Head of caudate nucleus (tissue), 42 donors: ENCODE measurements at regions not wholly inside any gene's neighbourhood (a gene's known extent, or its start where the extent isn't known, plus 50 kb on each side); places are given as distances from the start of the nearest gene placed in this dataset.

ENCODE experiments used
- DNase-seq, 42 donors: peaks; one replicate each; pipeline versions ENCODE4 v3.0.0 to v3.0.0-alpha.2; 2020 to 2021; ENCODE audit warnings: mixed read lengths in 7 of 42
- intact Hi-C: fragments of 100-400 bp; cut with DNase I; formaldehyde crosslinking; loops from one replicate; pipeline ENCODE4 v1.15.0; 2022

DNA sequence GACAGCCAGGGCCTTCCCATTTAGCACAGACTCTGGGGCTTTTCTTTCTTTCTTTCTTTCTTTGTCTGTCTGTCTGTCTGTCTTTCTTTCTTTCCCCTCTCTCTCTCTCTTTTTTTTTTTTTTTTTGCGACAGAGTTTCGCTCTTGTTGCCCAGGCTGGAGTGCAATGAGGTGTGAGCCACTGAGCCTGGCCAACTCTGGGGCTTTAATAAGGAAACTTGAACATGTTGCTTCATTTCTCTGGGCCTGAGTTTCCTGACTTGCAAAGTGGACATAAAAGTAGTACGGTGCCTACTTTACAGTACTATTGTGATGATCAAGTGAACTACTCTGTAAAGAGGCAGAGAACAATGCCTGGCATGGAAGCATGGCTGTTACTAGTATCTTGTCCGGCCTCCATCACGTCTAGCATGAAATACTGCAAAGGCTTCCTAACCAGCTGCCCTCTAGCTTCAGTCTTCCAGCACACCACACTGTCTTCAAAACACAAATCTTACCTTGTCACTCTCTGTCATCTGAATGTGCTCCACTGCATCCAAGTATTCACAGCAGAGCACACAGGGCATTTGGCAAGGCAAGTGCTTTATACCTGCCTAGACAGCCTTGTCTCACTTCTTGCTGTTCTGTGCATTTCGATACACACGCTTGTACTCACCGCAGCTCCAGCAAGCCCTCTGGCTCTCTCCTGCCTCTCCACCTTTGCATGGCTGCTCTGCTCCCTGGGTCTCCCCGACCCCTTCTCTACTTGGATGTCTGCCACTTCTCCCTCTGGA, 96.7 kb downstream of the IRF2BPL start:
- intact Hi-C loops, result no loop called here
- no peak for DNase-seq

DNA sequence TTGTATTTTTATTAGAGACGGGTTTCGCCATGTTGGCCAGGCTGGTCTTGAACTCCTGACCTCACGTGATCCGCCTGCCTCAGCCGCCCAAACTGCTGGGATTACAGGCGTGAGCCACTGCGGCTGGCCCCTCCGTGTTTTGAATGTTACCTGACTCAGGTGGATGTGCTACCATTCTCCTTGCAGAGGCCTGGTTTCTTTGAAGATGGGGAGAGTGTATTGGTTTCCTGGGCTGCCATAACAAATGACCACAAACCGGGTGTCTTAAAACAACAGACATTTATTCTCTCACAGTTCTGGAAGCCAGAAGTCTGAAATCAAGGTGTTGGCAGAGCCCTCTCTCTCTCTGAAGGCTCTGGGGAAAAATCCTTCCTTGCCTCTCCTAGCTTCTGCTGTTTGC, 98.0 kb downstream of the IRF2BPL start:
- intact Hi-C loops, result no loop called here
- no peak for DNase-seq

DNA sequence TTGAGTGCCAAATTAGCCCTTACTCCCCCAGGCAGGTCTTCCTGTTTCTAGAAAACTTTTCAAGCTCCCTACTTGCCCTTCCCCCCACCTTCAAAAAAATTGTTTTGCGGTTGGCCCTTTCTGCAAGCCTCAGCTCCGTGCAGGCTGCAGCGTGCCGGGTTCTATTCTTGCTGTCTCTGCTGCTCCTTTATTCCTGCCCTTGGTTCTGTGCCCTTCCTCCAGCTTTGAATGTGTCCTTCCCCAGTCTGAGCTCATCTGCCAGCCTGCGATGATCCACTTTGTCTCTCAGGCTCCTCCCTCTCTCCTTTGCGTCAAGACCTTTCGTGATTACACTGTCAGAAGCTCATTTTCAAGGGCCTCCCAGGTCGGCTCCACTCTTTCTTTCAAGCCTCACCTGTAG, 98.6 kb downstream of the IRF2BPL start:
- intact Hi-C loops, result no loop called here
- peak in 8 of 42 donors; percentile 18 to 66 (median 29) for DNase-seq

DNA sequence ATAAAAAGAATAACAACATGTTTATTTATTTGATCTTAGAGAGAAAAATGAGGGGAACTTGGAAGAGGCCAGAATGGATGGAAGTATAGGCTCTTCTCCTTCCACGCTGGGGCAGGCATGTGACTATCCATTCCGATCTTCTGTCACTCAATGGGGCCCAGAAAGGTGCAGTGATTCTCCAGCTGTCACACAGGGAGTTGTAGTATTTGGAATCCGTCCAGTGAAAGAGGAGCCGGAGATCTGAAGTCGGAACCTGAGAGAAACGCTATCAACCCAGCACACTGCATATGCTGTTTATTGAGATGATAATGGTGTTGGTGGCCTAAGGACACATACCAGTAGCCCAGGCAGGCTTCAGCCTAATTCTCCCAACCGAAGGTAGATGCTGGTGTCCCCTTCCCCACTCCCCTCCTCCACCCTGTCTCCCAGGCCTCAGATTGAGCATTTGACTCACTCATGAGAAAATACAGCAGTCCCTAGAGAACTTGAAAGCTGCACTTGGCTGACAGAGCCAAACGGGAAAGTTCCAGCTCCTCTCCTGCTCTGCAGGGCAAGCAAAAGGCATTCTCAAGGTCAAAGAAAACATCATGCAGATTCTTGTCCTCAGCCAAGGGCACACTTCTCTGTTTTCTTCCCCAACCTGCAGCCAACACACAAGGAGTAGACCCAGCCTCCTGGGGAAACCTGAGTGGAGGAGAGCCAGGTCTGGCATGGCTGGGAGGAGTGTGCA, 100.4 kb downstream of the IRF2BPL start:
- intact Hi-C loops, result no loop called here
- no peak for DNase-seq

DNA sequence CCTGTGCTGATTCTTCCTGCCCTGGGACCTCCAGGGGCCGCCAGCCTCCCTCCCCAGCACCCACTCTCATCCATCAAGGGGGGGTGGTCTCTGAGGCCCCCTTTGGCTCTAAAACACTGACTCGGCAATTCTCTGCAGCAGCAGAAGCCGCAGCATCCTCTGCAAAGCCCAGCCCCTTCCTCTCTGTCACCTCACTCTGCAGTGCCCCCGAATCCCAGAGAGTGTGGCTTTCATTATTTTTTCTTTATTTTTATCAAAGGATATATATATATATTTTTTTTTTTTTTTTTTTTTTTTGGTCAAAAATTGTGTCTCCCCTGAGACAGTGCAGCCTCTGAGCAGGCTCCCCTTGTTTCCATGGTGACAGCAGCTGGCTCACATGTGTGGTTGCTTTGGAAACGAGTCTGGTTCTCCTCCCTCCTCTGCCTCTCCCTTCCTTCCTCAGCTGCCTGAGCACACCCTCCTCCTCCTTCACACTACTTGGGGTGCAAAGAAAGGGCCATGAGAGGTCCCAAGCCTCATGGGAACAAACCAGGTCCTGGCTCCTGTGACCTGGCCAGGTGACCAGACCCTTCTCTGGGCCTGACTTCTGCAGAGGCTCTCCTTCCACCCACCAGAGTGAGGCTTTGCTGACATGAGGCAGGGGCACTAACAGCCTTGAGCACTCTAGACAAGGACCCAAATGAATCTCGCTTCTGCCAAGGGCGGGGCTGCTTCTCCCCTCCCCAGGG, 100.5 kb downstream of the LRRC74A start:
- peak; percentile 62 to 96 (median 82) for DNase-seq
- intact Hi-C loops, result no loop called here

DNA sequence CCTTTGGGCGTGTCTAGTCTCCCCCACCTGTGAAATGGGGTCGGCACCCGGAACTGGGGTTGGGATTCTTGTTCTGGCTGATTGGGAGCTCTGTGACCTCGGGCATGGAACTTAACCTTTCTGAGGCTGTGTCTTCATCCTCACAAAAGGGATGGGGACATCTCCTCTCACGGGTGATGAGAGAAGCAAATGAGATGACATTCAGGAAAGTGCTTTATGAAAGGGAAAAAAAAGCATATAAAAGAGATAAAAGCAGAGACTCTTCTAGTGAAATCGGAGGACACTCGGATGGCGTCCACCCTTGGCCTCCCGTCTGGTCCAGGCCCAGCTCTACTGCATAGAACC, 98.9 kb downstream of the LRRC74A start:
- no peak for DNase-seq
- intact Hi-C loops, result no loop called here

DNA sequence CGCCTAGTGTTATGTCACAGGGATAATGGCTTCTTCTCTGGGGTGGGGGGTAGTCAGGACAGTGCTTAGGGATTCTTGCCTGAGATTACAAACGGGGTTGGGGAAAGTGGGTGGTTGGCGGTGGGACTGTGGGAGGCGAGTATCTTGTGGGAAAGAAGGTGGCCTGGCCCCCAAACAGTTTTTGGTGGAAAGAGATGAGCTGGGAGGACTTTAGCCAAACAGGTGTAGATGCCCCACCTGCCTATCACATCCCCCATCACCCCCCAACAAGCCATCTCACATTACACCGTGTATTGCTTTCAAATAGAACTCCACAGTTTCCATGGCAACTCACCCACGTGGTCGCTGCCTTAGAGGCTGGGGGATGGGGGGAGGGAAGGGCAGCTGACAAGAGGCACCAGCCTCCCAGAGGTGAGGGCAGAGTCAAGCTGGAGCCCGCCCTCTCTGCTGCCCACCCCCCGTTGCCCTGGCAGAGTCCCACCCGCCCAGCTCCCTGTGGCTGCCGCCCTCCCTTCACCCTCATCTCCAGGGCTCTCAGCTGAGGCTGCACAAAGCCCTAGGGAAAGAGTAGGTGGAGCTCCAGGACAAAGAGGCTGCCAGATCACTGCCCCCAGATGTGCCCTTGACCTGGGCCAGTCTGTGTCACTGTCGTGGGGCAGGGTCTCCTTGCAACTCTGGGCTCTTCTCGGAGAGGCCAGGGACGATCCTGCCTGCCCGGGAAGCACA, 98.3 kb downstream of the LRRC74A start:
- intact Hi-C loops, result no loop called here
- DNase-seq, result peak; percentile 63 to 92 (median 80)

DNA sequence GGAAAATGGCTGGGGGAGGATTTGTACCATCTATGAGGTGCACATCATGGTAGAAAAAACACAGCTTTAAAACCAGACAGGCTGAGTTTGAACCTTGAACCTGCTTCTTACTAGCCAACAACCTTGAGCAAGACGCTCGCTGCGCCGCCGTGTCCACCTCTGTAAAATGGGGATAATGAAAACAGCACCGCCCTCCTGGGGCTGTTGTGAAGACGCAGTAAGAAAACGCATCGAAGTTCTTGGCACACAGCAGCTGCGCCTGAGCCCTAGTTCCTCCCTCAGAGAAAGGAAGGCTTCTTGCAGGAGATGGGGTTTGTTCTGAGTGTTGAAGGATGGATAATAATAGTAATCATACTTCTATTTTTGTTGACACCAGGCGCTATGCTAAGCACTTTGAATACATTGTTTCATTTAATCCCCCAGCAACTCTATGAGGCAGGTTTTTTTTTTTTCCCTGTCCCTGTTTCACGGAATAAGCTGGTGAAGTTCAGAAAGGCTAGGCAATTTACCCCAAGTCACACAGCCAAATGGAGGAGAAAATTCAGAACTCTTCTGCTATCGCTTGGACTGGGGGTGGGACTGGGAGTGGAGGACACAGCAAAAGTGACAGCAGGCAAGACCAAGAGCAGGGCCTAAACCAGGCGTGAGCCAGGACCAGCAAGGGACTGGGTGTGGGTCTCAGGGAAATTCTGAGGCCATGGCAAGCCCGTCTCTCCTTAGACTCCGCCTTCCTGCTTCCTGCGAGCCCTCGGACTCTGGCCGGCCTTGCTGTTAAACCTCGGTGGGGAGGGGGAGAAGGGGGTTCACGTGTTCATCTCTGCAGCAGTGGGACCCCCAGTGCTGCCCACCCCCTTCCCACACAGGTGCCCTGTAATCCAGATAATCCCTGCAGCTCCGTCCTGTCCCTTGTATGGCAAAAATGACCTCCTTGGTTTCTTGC, 97.5 kb downstream of the LRRC74A start:
- peak in 13 of 42 donors; percentile 25 to 65 (median 44) for DNase-seq
- intact Hi-C loops, result no loop called here

DNA sequence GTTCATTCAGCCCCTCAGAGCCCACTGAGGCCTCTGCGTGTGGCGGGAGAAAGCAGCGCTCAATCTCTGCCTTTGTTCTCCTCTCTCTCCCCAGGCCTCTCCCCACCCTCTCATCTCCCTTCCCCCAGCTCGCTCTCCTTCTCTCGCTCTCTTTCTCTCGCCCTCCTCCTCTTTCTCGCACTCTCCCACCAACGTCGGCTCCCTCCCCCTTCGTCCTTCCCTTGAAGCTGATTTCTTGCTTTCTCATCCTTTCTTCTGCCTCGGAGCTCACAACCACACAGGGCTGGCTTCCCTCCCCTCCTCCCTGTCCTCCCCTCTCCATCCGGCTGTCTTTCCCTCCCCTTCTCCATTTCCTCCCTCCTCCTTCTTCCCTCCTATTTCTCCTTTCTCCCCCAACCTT, 96.4 kb downstream of the LRRC74A start:
- intact Hi-C loops, result no loop called here
- DNase-seq, result peak in 6 of 42 donors; percentile 14 to 50 (median 26)

DNA sequence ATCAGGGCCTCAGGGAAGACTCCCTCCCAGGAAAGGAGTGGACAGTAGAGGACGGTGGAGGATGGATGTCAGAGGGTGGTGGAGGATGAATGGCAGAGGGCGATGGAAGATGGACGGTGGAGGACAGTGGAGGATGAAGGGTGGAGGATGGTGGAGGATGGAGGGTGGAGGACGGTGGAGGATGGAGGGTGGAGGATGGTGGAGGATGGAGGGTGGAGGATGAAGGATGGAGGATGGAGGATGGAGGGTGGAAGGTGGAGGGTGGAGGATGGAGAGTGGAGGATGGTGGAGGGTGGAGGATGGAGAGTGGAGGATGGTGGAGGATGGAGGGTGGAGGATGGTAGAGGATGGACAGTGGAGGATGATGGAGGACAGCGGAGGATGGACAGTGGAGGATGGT, 95.9 kb downstream of the LRRC74A start:
- intact Hi-C loops, result no loop called here
- no peak for DNase-seq

DNA sequence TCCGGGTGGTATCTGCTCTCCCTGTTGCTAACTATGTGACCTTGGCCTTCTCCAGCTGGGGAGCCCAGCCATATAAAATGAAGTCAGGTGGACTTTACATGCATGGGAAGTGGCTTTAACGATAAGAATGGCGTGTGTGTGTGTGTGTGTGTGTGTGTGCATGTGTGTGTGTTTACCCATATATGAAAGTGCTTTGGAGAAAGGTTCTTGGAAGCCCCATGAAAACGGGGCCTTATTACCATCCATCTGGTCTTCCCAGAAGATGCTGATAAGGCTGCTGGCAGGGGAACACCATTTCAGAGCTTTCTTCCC, 94.8 kb downstream of the LRRC74A start:
- intact Hi-C loops, result loop anchor here (2.0 kb wide), 1 partner anchor 28 kb away; no protein-coding TSS in a partner anchor
- no peak for DNase-seq

DNA sequence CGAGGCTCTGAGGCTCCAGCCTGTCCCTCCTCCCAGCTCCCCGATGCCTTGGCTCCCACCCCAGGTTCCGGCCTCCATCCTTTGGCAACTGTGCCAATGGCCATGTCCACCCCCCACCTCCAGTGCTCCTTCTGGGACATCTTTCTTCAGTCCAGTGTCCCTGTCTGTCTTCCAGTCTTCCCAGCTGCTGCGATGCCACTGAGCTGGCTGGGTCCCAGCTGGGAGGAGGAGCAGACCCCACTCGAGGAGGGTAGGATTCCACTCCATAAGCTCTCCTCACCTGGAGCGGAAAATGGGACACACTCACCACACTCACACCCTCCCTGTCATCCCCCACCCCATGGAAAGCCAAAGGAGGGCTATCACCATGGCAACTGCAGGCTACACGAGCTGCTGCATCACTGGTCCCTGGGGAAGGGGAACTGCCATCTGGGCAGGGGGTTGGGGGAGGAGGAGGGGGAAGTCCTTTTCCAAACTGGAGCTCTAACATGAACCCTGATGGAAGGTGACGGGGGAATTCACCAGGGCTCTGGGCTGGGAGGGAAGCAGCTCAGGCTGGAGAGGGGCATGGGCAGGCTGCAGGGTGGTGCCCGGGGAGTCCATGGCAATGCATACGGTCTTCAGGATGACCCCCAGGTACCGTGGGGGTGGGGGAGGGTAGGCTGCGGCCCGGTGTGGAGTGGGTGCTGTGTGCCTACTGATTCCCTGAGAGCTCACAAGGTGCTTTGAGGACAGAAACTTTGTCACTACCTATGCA, 94.3 kb downstream of the LRRC74A start:
- intact Hi-C loops, result loop anchor here (2.0 kb wide), 1 partner anchor 28 kb away; no protein-coding TSS in a partner anchor
- DNase-seq, result peak in 10 of 42 donors; percentile 19 to 53 (median 26)

DNA sequence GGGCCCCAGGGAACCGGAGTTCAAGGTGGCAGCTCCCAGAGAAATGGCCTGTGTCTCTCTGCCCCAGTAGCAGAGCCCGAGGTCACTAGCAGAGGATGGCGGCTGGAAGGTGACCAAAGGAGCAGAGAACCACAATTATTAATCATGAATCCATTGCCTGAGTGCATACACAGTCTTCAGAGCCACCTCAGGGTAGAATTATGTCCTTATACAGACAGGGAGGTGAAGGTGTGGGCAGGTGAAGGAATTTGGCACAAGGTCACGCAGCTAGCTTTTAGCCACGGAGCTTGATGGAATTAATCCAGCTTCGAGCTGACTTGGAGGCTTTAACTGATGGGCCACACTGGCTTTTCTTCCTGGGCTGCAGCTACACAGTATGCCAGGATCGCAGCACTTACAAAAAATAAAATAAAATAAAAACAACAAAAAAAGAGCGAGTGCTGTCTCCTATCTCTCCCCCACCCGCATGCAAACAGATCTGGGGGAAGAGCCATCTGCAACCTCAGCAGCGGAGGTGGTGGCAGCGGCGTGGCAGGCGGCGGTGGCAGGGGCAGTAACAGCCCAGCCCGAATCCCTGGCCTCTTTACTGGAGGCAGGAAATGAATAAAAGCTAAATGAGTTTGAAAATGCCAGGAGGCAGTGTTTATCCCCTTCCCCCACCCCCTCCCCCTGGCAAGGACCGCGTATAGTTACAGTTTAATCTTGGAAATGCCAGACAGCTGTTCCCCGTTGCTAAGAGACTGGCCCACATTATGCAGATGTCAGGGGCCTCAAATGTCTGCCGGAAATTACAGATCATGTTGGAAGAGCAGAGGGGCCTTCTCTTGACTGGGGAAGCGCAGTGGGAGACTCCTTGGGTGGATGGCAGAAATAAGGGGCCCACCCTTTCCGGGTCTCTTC, 93.5 kb downstream of the LRRC74A start:
- intact Hi-C loops, result loop anchor here (2.0 to 5.0 kb wide), 3 partner anchors 29 to 133 kb away; partner anchors contain the start of gene IRF2BPL
- peak in 23 of 42 donors; percentile 21 to 72 (median 43) for DNase-seq
